ENCODE measurements at regions not wholly inside any gene's neighbourhood (a gene's known extent, or its start where the extent isn't known, plus 50 kb on each side); places are given as distances from the start of the nearest gene placed in this dataset.

DNA sequence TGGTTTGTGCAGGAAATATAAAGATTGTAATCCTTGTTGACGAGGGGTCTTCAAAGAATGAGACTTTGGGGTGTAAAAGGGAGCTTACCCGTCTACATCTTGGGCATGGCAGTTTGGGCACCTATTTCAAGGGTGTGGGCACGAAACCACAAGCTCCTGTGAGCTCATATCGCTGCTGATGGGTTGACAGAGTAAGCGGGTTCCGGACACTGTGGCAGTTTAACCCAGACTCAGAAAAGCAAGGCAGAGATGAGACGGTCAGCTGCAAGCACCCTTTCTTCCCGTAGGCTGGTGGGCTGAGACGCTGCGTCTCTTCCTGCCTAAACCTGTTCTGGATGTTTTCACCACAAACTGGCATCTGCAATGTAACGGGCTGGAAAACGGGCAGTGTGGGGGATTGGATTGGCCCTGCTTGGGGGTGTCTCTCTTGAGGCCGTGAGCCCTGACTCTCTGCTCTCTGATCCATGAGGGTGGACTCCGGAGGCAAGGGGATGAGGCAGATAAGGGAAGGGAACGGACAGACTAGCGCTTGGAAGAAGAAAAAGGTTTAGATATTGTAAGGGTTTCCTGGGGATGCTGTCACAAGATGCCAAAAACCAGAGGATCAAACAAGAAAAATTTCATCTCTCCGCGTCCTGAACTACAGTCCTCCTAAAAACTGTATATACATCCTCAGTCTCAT, 237.5 kb downstream of the SHOX start (continued):
- TF ChIP-seq, protein P1, sequence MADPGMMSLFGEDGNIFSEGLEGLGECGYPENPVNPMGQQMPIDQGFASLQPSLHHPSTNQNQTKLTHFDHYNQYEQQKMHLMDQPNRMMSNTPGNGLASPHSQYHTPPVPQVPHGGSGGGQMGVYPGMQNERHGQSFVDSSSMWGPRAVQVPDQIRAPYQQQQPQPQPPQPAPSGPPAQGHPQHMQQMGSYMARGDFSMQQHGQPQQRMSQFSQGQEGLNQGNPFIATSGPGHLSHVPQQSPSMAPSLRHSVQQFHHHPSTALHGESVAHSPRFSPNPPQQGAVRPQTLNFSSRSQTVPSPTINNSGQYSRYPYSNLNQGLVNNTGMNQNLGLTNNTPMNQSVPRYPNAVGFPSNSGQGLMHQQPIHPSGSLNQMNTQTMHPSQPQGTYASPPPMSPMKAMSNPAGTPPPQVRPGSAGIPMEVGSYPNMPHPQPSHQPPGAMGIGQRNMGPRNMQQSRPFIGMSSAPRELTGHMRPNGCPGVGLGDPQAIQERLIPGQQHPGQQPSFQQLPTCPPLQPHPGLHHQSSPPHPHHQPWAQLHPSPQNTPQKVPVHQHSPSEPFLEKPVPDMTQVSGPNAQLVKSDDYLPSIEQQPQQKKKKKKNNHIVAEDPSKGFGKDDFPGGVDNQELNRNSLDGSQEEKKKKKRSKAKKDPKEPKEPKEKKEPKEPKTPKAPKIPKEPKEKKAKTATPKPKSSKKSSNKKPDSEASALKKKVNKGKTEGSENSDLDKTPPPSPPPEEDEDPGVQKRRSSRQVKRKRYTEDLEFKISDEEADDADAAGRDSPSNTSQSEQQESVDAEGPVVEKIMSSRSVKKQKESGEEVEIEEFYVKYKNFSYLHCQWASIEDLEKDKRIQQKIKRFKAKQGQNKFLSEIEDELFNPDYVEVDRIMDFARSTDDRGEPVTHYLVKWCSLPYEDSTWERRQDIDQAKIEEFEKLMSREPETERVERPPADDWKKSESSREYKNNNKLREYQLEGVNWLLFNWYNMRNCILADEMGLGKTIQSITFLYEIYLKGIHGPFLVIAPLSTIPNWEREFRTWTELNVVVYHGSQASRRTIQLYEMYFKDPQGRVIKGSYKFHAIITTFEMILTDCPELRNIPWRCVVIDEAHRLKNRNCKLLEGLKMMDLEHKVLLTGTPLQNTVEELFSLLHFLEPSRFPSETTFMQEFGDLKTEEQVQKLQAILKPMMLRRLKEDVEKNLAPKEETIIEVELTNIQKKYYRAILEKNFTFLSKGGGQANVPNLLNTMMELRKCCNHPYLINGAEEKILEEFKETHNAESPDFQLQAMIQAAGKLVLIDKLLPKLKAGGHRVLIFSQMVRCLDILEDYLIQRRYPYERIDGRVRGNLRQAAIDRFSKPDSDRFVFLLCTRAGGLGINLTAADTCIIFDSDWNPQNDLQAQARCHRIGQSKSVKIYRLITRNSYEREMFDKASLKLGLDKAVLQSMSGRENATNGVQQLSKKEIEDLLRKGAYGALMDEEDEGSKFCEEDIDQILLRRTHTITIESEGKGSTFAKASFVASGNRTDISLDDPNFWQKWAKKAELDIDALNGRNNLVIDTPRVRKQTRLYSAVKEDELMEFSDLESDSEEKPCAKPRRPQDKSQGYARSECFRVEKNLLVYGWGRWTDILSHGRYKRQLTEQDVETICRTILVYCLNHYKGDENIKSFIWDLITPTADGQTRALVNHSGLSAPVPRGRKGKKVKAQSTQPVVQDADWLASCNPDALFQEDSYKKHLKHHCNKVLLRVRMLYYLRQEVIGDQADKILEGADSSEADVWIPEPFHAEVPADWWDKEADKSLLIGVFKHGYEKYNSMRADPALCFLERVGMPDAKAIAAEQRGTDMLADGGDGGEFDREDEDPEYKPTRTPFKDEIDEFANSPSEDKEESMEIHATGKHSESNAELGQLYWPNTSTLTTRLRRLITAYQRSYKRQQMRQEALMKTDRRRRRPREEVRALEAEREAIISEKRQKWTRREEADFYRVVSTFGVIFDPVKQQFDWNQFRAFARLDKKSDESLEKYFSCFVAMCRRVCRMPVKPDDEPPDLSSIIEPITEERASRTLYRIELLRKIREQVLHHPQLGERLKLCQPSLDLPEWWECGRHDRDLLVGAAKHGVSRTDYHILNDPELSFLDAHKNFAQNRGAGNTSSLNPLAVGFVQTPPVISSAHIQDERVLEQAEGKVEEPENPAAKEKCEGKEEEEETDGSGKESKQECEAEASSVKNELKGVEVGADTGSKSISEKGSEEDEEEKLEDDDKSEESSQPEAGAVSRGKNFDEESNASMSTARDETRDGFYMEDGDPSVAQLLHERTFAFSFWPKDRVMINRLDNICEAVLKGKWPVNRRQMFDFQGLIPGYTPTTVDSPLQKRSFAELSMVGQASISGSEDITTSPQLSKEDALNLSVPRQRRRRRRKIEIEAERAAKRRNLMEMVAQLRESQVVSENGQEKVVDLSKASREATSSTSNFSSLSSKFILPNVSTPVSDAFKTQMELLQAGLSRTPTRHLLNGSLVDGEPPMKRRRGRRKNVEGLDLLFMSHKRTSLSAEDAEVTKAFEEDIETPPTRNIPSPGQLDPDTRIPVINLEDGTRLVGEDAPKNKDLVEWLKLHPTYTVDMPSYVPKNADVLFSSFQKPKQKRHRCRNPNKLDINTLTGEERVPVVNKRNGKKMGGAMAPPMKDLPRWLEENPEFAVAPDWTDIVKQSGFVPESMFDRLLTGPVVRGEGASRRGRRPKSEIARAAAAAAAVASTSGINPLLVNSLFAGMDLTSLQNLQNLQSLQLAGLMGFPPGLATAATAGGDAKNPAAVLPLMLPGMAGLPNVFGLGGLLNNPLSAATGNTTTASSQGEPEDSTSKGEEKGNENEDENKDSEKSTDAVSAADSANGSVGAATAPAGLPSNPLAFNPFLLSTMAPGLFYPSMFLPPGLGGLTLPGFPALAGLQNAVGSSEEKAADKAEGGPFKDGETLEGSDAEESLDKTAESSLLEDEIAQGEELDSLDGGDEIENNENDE (IDR thresholded peaks at IDR 0.05; ENCODE audit: insufficient replicate concordance, low read length) = no peak
- no peak for TF ChIP-seq RBBP5 (IDR thresholded peaks at IDR 0.05; ENCODE audit: borderline replicate concordance, low read depth, low read length)
- no peak for TF ChIP-seq YY1 (IDR thresholded peaks at IDR 0.05; ENCODE audit: low read depth, low read length)
- TF ChIP-seq POLR2AphosphoS5 (IDR thresholded peaks at IDR 0.05; ENCODE audit: low read depth, low read length) = no peak
- TF ChIP-seq SUZ12 (IDR thresholded peaks at IDR 0.05; ENCODE audit: low read length) = no peak
- TF ChIP-seq TEAD4 (IDR thresholded peaks at IDR 0.05; ENCODE audit: low read depth, low read length) = no peak
- no peak for TF ChIP-seq CHD2 (IDR thresholded peaks at IDR 0.05; ENCODE audit: low read length)
- TF ChIP-seq JUND (IDR thresholded peaks at IDR 0.05; ENCODE audit: low read length) = no peak
- no peak for TF ChIP-seq CTBP2 (IDR thresholded peaks at IDR 0.05; ENCODE audit: borderline replicate concordance, insufficient read depth, insufficient read length, low read length)
- TF ChIP-seq TAF1 (IDR thresholded peaks at IDR 0.05; ENCODE audit: low read depth, low read length) = no peak
- no peak for TF ChIP-seq JUN (IDR thresholded peaks at IDR 0.05; ENCODE audit: low read depth, low read length)
- TF ChIP-seq POLR2A (IDR thresholded peaks at IDR 0.05; ENCODE audit: control extremely low read depth in 1 of 2, low read depth in 2 of 2, low read length in 2 of 2) = no peak
- TF ChIP-seq HDAC6 (IDR thresholded peaks at IDR 0.05; ENCODE audit: low read depth, low read length) = no peak

All from H1 (cell line).